ENCODE measurements at regions not wholly inside any gene's neighbourhood (a gene's known extent, or its start where the extent isn't known, plus 50 kb on each side); places are given as distances from the start of the nearest gene placed in this dataset.

- DNase-seq: no peak
- intact Hi-C loops (cut with micrococcal nuclease): no loop called here
- Mint-ChIP-seq H3K4me1 (ENCODE audit: low read depth) (peaks cover 4% of the 10 kb centered on the region), H3K9me3 (no peaks in the 10 kb centered on the region), H3K27ac (no peak overlapping the region), H3K27me3 (peaks cover 3% of the 10 kb centered on the region), H3K36me3 (ENCODE audit: low read depth) (no peaks in the 10 kb centered on the region), H3K4me3 (no peak overlapping the region)
- ChIA-PET POLR2A (no interaction called here), CTCF (interaction anchor here (0.9 kb wide), 1 partner anchor 91 kb away, joined by 3 read pairs; no protein-coding TSS in a partner anchor)
- TF ChIP-seq CTCF (IDR thresholded peaks at IDR 0.05): no peak
- ATAC-seq: no peak
Measured at GRCh38 chr9:33714989-33715388, 80.4 kb upstream of the PRSS3 start.

GRCh38 chr9:33718987-33719386, 76.4 kb upstream of the PRSS3 start:
- Mint-ChIP-seq H3K4me1 (ENCODE audit: low read depth) (no peaks in the 10 kb centered on the region), H3K27me3 (peaks cover 2% of the 10 kb centered on the region), H3K36me3 (ENCODE audit: low read depth) (no peaks in the 10 kb centered on the region), H3K27ac (no peak overlapping the region), H3K9me3 (no peaks in the 10 kb centered on the region), H3K4me3 (no peak overlapping the region)
- ATAC-seq: no peak
- ChIA-PET POLR2A (no interaction called here), CTCF (interaction anchor here (0.8 to 11.4 kb wide), 5 partner anchors 11 to 102 kb away, joined by 3 to 353 read pairs (median 3); no protein-coding TSS in a partner anchor)
- no peak for TF ChIP-seq CTCF (IDR thresholded peaks at IDR 0.05)
- no peak for DNase-seq
- intact Hi-C loops (cut with micrococcal nuclease): no loop called here

- intact Hi-C loops (cut with micrococcal nuclease): no loop called here
- POLR2A ChIA-PET: no interaction called here
- ATAC-seq: peak; percentile 64
Measured at GRCh38 chr9:33719581-33720374, 75.6 kb upstream of the PRSS3 start.

GRCh38 chr9:33721674-33722358, 73.5 kb upstream of the PRSS3 start:
- Mint-ChIP-seq H3K4me1 (ENCODE audit: low read depth) (no peaks in the 10 kb centered on the region), H3K36me3 (ENCODE audit: low read depth) (no peaks in the 10 kb centered on the region), H3K9me3 (no peaks in the 10 kb centered on the region), H3K27me3 (peaks cover 5% of the 10 kb centered on the region), H3K4me3 (no peak overlapping the region), H3K27ac (no peak overlapping the region)
- ChIA-PET POLR2A (interaction anchor here (0.9 kb wide), 1 partner anchor 95 kb away, joined by 3 read pairs; no protein-coding TSS in a partner anchor), CTCF (interaction anchor here (0.6 to 11.4 kb wide), 35 partner anchors 10 to 370 kb away, joined by 3 to 353 read pairs (median 4); partner anchors contain the start of gene ANKRD18B)
- peak; percentile 88 for ATAC-seq
- peak; percentile 100 for TF ChIP-seq CTCF (IDR thresholded peaks at IDR 0.05)
- intact Hi-C loops (cut with micrococcal nuclease): loop anchor here (1.0 kb wide), 1 partner anchor 99 kb away; no protein-coding TSS in a partner anchor
- peak; percentile 91 for DNase-seq

More at GRCh38 chr9:33719581-33720374, 75.6 kb upstream of the PRSS3 start:
- H3K4me1 Mint-ChIP-seq (ENCODE audit: low read depth): no peaks in the 10 kb centered on the region
- CTCF ChIA-PET: interaction anchor here (0.8 to 11.4 kb wide), 4 partner anchors 12 to 103 kb away, joined by 3 to 353 read pairs (median 26); no protein-coding TSS in a partner anchor
- no peaks in the 10 kb centered on the region for H3K9me3 Mint-ChIP-seq
- no peak overlapping the region for H3K4me3 Mint-ChIP-seq
- H3K27me3 Mint-ChIP-seq: peaks cover 5% of the 10 kb centered on the region
- no peaks in the 10 kb centered on the region for H3K36me3 Mint-ChIP-seq (ENCODE audit: low read depth)
- no peak overlapping the region for H3K27ac Mint-ChIP-seq
- peak; percentile 54 for DNase-seq
- TF ChIP-seq CTCF (IDR thresholded peaks at IDR 0.05): peak; percentile 41
